GM21529 (cell line): ENCODE measurements at regions not wholly inside any gene's neighbourhood (a gene's known extent, or its start where the extent isn't known, plus 50 kb on each side); places are given as distances from the start of the nearest gene placed in this dataset.
A peak's percentile ranks its signal among the peaks of the same experiment; 100 is the strongest.

Source experiments
- ATAC-seq: cut with Tn5 transposase; IDR thresholded peaks from one replicate; pipeline ENCODE4 v1.9.1; 2021; ENCODE audit not compliant: unreplicated experiment

- ATAC-seq, result no peak
These were observed 143.7 kb upstream of the WWC1 start for GRCh38 chr5:168147568-168148360.

GRCh38 chr5:168151041-168151440 is 140.4 kb upstream of the WWC1 start:
- ATAC-seq, result no peak

GRCh38 chr5:168152660-168153059 is 138.8 kb upstream of the WWC1 start:
- no peak for ATAC-seq

GRCh38 chr5:168153263-168153875 is 138.1 kb upstream of the WWC1 start:
- ATAC-seq, result no peak

GRCh38 chr5:168153876-168154270 is 137.6 kb upstream of the WWC1 start:
- no peak for ATAC-seq

DNA sequence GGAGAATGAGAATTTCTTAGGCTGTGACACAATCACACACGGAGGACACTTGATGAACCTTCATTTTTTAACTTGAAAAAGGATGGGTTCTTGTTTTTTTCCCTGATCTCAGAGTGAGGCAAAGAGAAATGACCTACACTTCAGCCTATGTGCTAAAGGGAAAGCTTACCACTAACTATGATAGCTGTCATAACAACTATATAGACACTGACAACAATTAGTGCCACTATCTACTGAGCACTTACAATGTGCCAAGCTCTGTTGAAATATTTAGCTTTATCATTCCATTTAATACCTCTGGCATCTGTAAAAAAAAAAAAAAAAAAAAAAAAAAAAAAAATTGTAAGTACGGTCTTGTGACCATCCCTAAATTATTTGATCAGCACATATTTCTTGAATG is 135.9 kb upstream of the WWC1 start:
- no peak for ATAC-seq

- ATAC-seq, result no peak
These were observed 135.3 kb upstream of the WWC1 start for GRCh38 chr5:168156170-168156569.

DNA sequence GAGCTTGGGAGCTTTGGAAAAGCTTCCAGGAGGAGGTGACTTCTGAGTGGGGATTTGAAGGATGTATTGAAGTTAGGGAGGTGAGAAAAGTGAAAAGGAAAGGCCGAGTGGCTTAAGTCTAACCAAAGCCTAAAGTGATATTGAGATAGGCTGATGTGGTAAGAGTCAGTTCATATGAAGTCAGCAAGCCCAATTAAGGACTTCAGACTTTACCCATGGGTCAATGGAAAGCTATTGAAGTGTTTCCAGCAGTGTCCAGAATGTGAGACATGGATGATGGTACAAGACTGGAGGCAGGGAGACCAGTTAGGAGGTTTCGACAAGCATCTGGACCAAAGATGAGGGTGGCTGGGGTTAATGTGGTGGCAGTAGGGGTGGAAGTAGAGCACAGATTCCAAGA is 134.3 kb upstream of the WWC1 start:
- no peak for ATAC-seq

GRCh38 chr5:168159425-168159824 is 132.0 kb upstream of the WWC1 start:
- ATAC-seq, result peak; percentile 83

DNA sequence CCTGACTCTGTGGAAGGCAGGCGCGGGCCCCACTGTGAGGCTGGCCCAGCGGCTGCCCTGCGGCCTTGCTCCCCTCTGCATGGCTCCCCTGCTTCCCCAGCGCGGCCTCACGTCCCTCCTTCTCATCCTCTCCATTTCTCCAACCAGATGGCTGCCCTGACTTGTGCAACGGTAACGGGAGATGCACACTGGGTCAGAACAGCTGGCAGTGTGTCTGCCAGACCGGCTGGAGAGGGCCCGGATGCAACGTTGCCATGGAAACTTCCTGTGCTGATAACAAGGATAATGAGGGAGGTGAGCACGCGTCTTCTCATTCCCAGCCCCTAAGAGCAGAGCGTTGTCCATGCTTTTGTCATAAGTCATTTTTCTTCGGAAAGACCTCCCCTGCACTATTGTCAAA is 129.0 kb upstream of the WWC1 start:
- ATAC-seq, result no peak

- no peak for ATAC-seq
These were observed 127.5 kb upstream of the WWC1 start for GRCh38 chr5:168163966-168164365.

GRCh38 chr5:168165221-168165914 is 126.1 kb upstream of the WWC1 start:
- ATAC-seq, result no peak

DNA sequence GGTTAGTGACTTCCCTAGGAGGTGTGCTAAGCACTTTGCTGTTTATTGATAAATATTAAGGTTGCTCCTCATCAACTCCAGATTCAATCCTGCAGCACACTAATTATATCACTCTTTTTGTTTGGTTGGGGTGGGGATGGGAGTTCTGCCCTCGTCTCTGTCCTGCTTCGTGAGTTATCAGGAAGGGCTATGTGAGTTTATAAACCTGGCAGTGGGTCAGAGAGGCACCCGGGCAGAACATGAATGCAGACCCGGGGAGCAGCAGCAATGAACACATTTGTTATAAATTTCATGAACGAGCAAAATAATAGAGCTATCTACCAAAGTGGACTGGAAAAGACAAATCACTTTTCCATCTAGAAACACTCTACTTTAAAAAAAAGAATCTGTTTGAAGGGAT is 125.5 kb upstream of the WWC1 start:
- ATAC-seq, result no peak

DNA sequence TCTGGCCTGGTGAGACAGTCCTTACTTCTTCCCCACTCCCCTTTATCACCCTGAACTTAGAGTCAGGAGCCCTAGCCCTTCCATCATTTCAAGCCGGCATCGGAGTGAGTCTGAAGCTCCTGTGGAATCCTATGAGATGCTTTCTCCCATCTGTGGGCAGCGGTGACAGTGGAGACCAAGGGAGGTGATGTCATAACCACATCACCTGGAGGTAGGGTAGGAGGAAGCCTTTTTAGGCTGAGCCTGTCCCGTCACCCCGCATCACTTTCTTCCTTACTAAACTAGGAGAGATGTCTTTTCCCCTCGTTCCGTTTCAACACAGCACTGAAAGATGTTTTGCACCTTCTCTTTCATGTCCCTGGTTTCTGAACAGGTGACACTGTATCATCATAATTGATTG is 124.1 kb upstream of the WWC1 start:
- no peak for ATAC-seq

DNA sequence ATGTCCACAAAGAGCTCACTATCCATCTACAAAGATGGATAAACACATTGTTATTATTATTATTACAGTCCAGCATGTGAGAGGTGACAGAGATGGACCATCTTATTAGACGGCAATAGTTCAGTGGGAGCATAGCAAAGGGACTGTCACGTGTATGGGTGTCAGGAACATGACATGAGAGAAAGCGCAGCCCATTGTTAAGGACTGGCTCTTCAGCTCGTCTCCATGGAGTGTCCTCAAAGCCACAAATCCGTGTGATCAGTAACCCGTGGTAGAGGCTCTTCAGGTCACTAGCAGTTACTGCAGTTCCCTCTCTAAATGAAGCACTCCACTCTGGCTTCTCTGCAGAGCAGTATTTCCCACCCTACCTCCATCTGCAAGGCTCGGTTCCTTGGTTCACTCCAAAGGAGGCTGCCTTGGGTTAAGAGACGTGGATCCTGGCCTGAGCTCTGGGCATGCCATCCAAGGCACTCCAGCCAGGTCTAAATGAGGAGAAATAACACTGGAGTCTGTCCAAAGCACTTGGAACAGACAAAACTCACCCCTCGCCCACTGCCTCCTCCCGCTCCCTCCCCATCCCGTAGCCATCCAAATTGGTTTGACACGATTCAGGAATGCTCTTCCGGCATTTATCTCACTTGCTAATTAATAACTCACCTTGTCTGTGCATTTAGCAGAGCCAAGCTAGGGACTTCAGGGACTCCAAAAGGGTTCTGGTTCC is 122.3 kb upstream of the WWC1 start:
- ATAC-seq, result no peak

GRCh38 chr5:168169791-168170190 is 121.7 kb upstream of the WWC1 start:
- ATAC-seq, result no peak

GRCh38 chr5:168171901-168172759 is 119.3 kb upstream of the WWC1 start:
- no peak for ATAC-seq

GRCh38 chr5:168172760-168173223 is 118.7 kb upstream of the WWC1 start:
- no peak for ATAC-seq

DNA sequence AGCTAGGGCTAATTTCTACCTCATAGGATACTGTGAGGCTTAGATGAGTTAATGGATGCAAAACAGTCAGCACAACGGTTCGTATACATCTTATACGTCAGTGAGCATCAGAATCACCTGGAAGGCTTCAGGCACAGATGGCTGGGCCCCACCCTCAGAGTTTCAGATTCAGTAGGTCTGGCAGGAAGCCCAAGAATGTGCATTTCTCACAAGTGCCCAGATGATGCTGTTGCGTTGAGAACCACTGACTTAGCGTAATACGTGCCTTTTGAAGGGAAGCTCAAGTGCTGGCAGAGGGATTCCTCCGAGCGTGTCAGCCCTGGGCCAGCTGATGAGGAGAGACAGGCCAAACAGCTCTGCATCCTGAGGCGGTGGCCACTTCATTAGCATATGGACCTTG is 117.1 kb upstream of the WWC1 start:
- ATAC-seq, result peak; percentile 78

DNA sequence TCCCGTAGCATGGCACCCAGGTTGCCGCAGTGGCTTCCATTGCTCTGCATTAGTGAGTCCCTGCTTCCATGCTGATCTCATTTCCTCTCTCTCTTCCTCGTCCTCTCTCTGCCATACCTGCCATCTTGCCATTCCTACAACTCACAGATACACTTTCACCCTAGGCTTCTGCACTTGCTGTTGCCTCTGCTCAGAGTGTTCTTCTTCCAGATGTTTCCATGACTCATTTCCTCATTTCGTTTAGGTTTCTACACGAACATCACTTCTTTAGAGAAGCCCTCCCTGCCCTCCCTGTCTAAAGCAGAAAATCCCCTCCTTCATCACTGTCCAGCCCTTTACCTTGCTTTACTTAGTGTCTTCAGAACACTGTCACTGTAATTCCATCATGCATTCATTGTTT is 115.2 kb upstream of the WWC1 start:
- ATAC-seq, result no peak
